GM18873 (cell line): ENCODE measurements at regions not wholly inside any gene's neighbourhood (a gene's known extent, or its start where the extent isn't known, plus 50 kb on each side); places are given as distances from the start of the nearest gene placed in this dataset.
"Not testable (repeated sequence)": the region's sequence is repeated elsewhere in the genome, so short reads cannot be mapped to it uniquely, and the experiment has no call there.

ENCODE experiments used
- ATAC-seq: cut with Tn5 transposase; IDR thresholded peaks from one replicate; pipeline ENCODE4 v1.9.1; 2021; ENCODE audit warnings: mild to moderate bottlenecking, moderate library complexity, moderate number of reproducible peaks; ENCODE audit not compliant: unreplicated experiment, low FRiP score

DNA sequence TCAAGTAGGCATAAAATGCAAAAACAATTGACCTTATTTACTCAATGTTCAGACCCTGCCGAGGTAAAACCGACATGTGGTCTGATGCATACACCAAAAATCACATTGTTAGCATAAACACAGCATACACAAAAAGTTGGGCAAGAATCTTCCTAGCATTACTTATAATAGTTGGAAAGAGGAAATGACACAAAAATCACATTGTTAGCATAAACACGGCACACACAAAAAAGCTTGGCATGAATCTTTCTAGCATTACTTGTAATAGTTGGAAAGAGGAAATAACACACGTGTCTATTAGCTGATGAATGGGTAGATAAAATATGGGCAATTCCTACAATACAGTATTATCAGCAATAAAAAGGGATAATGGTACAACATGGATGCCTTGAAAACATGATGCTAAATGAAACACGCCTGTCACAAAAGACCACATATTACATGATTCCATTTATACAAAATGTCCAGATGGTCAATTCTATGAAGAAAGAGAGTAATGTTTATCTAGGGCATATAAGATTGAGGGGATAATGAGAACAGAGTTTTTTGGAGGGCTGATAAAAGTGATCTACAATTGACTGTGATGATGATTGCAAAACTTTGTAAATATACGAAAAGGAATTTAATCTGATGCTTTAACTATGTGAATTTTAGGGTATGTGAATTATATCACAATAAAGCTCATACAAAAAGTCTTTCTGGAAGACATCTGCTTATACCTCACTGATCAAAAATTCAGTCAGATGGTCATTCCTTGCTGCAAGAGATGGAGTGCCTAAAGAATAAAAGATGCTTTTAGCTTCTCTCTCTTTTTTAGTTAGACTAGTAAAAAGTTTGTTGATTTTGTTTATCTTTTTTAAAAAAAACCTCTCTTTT lies 1019.5 kb upstream of the CITED2 start:
- no peak for ATAC-seq

DNA sequence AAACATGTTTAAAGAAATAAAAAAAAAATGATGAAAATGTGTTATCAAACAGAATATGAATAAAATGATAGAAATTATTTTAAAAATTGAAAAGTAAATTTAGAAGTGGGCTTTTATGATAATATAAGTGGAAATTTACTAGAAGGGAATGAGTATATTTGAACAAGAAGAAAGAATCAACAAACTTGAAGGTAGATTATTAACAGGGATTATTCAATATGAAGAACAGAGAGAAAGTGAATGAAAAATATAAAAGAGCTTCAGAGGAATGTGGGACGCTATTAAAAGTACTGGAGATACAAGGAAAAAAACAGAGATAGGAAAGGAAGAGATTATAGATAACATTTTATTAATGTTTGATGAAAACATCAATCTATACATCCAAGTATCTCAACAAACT lies 1014.4 kb upstream of the CITED2 start:
- ATAC-seq: no peak

DNA sequence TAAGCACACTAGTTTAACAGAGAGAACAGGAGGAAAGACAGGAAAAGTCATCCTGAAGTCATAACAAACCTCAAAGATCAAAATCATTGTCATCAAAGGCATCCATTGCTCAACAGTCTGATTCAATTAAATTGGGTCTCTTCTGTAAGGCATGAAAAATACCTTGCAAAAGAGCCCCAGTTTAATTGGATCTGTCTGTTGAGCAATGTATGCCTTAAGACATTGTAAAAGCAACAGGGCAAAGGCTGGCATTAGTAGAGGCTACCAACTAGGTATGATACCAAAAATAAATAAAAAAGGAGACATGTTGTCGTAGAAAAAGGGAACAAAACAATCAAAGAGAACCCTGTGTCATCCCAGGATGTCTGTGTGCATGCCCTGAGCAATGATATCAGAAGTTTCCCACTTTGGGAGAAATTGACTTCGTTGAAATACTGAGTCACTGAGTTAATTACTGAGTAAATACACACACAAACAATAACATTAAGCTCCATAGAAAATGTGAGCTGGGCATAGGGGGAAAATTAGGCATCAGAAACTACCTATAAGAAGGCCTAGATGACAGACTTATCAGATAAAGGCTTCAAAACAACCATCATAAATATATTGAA lies 1013.8 kb upstream of the CITED2 start:
- ATAC-seq: no peak

DNA sequence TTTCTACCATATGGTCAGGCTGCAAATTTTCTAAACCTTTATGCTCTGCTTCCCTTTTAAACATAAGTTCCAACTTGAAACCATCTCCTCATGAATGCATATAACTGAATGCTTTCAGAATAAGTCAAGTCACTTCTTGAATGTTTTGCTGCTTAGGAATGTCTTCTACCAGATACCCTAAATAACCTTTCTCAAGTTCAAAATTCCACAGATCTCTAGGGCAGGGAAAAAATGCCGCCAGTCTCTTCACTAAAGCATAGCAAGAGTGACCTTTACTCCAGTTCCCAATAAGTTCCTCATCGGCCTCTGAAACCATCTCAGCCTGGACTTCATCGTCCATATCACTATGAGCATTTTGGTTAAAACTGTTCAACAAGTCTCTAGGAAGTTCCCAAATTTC lies 1011.2 kb upstream of the CITED2 start:
- no peak for ATAC-seq

DNA sequence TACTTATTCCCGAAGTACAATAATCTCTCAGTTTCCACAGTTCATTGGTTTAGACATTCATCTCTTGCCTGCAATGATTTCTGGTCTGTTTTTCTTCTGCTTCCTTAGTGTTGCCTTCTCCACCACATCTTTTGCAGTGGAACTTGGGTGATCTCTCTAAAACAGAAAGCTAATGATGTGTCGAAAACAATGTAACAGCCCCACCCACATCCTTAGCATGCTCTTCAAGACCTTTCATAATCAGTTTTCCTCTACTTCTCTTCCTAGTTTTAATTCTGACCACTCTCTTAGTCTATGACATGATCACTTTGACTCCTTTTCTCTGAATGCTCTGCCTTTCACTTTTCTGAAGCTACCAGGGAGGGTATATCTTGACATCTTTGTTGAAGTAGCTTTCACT lies 1007.9 kb upstream of the CITED2 start:
- no peak for ATAC-seq

DNA sequence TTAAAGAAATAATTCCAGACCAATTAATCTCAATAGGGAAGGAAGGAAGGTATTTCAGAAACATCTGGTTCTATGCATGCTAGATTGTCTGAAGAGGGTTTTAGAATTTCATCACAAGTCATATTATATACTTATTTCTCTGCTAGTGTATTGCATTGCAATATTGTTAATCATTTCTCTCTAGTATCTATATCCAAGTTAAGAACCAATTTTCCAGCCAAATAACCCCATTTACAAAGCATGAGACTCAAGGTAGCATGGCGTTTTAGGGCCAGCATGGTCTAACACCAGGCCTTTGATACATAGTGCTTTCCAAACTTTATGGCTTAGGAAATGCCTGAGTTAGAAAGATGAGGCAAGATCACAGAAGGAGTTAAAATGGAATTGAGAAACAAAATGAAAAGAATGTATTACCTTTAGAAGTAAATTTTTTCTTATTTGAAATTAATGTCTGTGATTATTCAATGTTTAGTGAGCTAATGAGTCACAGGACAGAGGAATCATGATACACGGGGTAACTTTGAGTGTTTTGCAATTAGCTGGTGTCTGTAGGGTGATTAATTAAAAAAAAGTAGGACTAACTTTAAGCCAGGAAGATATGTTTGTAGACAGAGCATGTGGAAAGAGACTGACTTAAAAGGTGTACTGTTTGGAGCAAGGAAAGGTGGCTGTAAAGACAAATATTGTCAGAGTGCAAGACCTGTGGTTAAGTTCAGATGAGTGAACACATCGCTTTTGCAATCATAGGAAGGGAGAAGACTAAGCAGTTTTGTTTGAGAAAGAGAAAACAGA lies 1006.2 kb upstream of the CITED2 start:
- no peak for ATAC-seq

DNA sequence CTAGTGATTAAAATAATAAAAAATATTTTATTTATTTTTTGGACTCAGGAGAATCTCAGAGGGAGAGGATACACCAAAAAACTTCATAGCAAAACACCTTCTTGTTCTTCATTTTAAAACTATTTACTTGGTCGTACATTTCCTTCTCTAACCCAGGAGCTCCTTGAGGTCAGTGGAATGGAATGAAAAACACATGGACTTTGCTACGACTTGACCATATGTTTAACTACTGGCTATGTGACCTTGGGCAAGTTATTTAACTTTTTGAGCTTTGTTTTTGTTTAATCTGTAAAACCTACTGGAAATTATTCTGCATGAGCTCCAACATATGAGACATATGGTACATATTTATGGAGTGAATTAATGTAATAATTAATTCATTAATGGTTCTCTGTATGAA lies 1005.5 kb upstream of the CITED2 start:
- no peak for ATAC-seq

DNA sequence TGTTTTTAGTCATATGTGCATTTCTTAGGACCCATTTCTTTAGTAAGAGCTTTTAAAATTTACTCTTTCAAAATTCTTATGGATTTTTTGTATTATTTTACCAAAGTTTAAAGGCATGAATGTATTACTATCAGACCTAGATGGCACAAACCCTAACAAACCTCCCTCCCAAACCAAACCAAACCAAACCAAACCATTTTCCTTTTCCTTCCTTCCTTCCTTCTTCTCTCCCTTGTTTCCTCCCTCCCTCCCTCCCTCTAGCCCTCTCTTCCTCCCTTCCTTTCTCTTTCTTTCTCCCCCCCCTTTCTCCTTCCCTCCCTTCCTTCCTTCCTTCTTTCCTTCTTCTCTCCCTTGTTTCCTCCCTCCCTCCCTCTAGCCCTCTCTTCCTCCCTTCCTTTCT lies 1001.8 kb upstream of the CITED2 start:
- ATAC-seq: no peak

DNA sequence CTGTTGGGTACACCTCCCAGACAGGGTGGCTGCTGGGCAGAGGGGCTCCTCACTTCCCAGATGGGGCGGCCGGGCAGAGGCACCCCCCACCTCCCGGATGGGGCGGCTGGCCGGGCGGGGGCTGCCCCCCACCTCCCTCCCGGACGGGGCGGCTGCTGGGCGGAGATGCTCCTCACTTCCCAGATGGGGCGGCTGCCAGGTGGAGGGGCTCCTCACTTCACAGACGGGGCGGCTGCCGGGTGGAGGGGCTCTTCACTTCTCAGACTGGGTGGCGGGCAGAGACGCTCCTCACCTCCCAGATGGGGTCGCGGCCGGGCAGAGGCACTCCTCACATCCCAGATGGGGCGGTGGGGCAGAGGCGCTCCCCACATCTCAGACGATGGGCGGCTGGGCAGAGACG lies 999.3 kb upstream of the CITED2 start:
- ATAC-seq: not testable (repeated sequence)

DNA sequence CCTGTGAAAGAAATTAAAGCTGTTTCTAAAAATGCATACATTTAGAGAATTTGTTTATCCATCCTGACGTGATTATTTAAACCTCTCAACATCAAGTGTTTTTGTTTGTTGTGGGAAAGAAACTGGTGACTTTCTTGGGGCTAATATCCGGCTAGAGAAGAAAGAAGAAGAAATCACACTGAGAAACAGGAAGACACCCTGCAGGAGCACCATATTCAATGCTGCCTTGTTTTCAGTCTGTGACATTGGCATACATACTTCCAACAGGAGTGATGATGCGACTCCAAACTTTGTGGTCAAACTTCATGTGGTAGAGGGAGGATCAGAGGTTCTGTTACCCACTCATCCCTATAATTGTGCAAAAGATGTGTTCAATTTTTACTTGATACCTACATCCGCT lies 997.6 kb upstream of the CITED2 start:
- no peak for ATAC-seq

DNA sequence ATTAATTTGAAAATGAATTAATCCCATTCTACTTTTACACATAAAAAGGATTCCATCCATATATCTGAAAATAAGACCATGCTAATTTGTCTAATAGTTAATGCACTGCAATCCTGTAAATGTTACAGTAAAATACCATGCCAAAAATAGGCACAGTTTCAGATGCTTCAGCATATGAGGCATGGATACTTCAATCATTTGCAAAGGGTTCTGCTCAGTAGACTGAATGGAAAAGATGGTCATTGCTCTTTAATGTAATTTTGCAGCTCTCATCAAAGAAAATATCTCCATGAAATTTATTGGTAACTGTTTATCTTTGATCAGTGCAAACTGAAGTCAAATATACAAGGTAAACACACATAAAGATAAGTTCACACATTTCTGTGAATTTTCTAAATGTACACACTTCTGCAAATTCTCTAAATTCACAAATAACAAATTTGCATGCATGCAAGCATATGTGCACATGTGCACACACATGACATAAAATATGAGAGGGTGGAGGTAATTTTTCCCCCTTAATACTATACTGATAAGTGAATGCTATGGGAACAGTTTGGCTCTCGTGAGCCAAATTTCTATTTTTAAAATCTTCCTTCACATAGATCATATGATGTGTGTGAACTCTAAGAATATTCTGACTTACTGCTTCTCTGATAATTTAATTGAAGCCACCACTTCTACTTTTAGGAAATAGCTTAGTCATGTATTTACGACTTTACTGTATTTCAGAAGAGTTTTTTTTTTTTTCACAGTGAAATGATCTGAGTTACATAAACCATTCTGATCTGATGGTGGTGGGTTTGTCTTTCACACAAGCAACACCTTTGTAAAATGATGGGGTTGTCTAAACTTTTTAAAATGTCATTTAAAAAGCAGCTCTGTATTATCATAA lies 996.8 kb upstream of the CITED2 start:
- no peak for ATAC-seq

DNA sequence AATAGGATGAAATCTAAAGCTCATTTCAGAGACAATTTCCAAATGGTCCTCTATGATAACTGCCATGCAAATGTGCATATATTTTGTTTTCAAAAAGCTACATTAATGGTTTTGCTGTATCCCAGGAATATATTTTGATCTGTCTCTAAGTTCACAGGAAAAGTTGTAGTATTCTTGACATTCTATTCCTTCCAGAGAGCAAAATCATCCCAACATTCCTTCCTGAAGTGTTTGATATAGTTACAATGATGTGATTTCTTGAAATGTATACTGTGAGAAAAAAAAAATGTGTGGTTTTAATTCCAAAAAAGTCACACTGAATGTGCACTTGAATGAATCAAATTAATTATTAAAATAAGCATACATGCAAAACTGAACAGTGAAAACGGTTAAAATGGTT lies 996.0 kb upstream of the CITED2 start:
- no peak for ATAC-seq

DNA sequence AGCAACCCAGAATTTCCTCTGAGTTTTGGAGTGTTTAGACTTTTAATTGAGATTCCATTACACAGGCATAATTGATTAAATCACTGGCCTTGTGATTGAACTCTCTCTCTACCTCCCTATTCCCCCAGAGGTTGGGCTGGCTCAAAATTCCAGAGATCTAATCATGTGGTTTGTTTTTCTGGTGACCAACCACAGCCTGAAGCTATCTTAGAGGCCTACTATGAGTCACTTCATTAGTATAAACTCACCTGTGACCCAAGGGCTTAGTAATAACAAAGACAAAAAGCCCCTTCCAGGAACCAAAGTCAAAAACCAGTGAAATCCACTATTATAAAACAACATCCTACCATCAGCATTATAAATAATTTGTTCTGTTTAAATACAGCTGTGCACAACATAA lies 992.5 kb upstream of the CITED2 start:
- no peak for ATAC-seq

DNA sequence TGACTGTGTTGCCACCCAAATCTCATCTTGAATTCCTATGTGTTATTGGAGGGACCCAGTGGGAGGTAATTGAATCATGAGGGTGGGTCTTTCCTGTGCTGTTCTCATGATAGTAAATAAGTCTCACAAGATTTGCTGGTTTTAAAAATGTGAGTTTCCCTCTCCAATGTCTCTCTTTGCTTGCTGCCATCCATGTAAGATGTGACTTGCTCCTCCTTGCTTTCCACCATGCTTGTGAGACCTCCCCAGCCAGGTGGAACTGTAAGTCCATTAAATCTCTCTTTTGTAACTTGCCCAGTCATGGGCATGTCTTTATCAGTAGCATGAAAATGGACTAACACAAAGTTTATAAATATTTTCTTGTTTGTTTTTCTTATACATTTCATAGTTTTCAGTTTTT lies 990.5 kb upstream of the CITED2 start:
- no peak for ATAC-seq

DNA sequence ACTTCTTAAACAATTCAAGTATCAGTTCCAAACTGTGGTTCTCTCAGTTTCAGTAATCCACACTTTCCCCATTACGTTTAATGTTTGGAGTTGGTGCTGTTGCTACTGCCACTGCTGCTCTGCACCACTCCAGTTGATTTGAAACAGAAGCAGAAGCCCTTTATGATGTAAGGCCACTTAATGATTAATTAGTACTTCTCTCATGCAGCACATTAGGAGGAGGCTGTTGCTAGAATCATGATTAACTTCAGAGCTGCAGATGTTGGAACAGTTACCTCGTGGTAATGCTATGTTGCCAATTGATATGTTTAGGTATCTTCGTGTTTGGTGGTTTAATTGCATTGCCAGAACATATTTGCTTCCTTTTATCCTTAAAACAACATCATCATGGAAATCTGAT lies 986.2 kb upstream of the CITED2 start:
- no peak for ATAC-seq

DNA sequence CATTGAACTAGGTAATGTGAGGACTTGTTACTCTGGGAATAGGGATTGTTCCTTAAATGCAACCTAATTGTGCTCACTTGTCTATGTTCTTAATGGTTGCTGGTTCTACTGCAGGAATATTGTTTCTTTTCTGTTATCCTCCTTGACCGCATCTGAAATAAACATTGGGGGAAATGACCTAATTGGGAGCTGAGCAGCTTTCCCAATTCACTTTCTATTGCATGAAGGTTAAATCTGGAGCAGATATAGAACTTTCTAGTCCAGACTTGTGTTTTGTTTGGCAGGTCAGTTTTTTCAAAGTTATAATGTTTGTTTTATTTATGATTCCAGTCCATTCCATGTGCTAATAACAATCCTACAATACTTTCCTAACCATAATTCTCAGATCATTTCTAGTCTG lies 981.0 kb upstream of the CITED2 start:
- no peak for ATAC-seq

DNA sequence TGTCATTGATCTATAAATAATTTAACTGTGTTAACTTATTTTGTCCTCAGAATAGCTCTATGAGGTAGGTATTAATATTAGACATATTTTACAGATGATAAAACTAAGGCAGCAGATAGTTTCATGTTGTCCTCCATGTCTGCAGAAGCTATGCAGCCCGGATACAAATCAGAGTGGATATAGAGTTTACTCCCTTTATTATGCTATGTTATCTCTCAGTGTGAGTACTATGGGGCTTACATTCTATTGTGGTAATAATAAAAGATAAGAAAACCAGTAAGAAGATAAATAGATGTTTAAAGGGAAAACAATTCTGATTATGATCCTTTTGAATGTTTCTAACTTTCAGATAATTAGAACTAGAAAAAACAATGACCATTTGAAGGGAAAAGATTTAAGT lies 979.8 kb upstream of the CITED2 start:
- ATAC-seq: no peak

DNA sequence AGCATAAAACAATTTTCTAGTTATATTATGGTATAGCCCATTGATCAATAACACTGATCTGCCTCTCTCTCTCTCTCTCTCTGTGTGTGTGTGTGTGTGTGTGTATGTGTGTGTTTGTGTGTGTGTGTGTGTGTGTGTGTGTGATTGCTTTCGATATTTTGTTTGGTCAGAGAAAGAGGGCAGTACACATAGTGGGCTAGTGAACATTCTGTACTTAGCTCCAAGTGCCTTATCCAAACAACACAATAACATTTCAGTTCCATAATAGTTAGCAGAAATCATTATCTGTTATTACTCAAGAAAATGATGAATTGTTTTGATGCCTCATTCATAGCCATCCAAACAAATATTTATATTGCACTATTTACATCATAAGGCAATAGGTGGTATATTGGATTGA lies 979.1 kb upstream of the CITED2 start:
- no peak for ATAC-seq

DNA sequence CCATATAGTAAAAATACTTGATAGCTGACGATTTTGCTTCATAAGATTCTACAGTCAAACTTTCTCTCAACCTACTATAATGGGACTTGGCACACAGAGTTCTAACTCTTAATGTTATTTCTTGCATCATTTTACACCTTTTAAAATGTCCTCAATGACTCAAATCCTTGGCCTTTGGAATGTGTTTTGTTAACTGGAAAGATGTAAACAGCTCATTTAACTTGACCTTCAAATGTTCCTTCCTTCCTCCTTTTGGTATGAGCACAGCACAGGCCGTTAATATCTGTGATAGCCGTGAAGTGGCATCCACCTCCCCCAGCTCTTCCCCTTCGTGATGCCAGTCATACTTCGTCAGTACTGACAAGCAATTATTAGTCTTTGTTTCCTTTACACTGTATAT lies 972.0 kb upstream of the CITED2 start:
- no peak for ATAC-seq

DNA sequence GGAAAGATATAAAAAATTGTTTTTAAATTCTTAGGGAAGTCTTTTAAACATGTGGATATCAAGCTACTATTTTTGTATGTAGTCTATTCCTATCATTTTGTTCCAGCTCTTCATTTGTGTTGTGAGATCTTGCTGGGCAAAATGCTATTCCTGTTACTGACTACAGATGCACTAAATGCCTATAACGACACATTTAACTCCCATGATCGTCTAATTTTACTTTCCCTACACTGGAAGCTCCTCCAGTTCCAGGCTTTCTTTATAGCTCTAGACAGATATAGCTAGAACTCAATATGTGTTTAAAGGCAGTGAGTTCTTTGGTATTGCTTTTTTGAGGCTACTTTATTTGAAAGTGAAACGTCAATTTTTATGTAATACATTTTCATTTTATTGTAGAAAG lies 971.5 kb upstream of the CITED2 start:
- ATAC-seq: no peak
